K562 (cell line): ENCODE measurements at regions not wholly inside any gene's neighbourhood (a gene's known extent, or its start where the extent isn't known, plus 50 kb on each side); places are given as distances from the start of the nearest gene placed in this dataset.

Source experiments
- DPF2 ChIP-seq: fragments of 450-650 bp; IDR thresholded peaks from 2 replicates; pipeline ENCODE4 v1.6.1; 2016
- POLR2AphosphoS5 ChIP-seq: IDR thresholded peaks from 2 replicates; pipeline ENCODE4 v1.6.1; 2011; ENCODE audit warnings: mild to moderate bottlenecking, low read depth, low read length, moderate library complexity; ENCODE audit not compliant: control insufficient read depth, insufficient read depth

DNA sequence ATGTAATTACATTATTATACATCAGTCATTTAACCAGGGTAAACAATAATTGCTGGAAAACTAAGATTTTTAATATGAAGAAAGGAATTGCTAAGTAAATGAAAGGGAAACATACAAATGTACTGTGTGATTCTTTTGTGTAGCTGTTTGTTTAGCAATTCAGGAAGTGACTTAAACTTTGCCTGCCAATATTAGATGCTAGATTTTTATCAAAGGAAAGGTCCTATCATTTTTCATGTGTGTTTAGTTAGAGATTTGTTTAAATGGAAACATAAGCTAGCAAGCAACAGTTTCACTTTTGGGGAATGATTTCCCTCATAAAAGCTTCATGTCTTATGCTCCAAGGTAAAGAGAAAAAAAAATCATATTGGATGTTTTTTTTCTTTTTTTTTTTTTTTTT lies 95.1 kb upstream of the LIMCH1 start:
- no peak for TF ChIP-seq DPF2
- TF ChIP-seq POLR2AphosphoS5, result no peak
